H9 (cell line): ENCODE measurements at regions not wholly inside any gene's neighbourhood (a gene's known extent, or its start where the extent isn't known, plus 50 kb on each side); places are given as distances from the start of the nearest gene placed in this dataset.

Source experiments
- DNase-seq: peaks from one replicate; pipeline ENCODE4 v3.0.0-alpha.2; 2017
- H2AFZ ChIP-seq: one replicate; pipeline ENCODE4 v1.6.1; 2013; ENCODE audit warnings: mild to moderate bottlenecking, low read length, control low read depth, moderate library complexity
- H2AK5ac ChIP-seq: 2 replicates; pipeline ENCODE4 v1.6.1; 2013; ENCODE audit warnings: low read length, control low read depth, mixed read lengths; ENCODE audit not compliant: insufficient read length
- H2BK120ac ChIP-seq: one replicate; pipeline ENCODE4 v1.6.1; 2013; ENCODE audit warnings: low read depth, mild to moderate bottlenecking, low read length, control low read depth, inconsistent platforms; ENCODE audit not compliant: poor library complexity, severe bottlenecking
- H2BK12ac ChIP-seq: 2 replicates; pipeline ENCODE4 v1.6.1; 2013; ENCODE audit warnings: low read length, control low read depth, mixed read lengths, low read depth; ENCODE audit not compliant: insufficient read length
- H2BK15ac ChIP-seq: 2 replicates; pipeline ENCODE4 v1.6.1; 2013; ENCODE audit warnings: low read depth, low read length, control low read depth
- H2BK20ac ChIP-seq: one replicate; pipeline ENCODE4 v1.6.1; 2013; ENCODE audit warnings: low read depth, mild to moderate bottlenecking, low read length, control low read depth, inconsistent platforms; ENCODE audit not compliant: poor library complexity, severe bottlenecking
- H2BK5ac ChIP-seq: 2 replicates; pipeline ENCODE4 v1.6.1; 2013; ENCODE audit warnings: low read length, control low read depth, mixed read lengths; ENCODE audit not compliant: insufficient read length
- H3K14ac ChIP-seq: 2 replicates; pipeline ENCODE4 v1.6.1; 2013; ENCODE audit warnings: low read length, control low read depth; ENCODE audit not compliant: insufficient read depth
- H3K18ac ChIP-seq: 2 replicates; pipeline ENCODE4 v1.6.1; 2013; ENCODE audit warnings: low read depth, mild to moderate bottlenecking, mixed read lengths, low read length, control low read depth; ENCODE audit not compliant: insufficient read length
- H3K23ac ChIP-seq: 2 replicates; pipeline ENCODE4 v1.6.1; 2013; ENCODE audit warnings: low read length, control low read depth, mixed read lengths, low read depth; ENCODE audit not compliant: insufficient read length
- H3K23me2 ChIP-seq: 2 replicates; pipeline ENCODE4 v1.6.1; 2013; ENCODE audit warnings: low read depth, mild to moderate bottlenecking, mixed read lengths, low read length, control low read depth; ENCODE audit not compliant: insufficient read length, poor library complexity, severe bottlenecking
- H3K27ac ChIP-seq: 2 replicates; pipeline ENCODE4 v1.5.1; 2013; ENCODE audit warnings: low read length, control low read depth, mixed read lengths, low read depth; ENCODE audit not compliant: insufficient read length
- H3K27me3 ChIP-seq: 2 replicates; pipeline ENCODE4 v1.6.1; 2013; ENCODE audit warnings: low read length, control low read depth, inconsistent platforms; ENCODE audit not compliant: insufficient read depth
- H3K4ac ChIP-seq: 2 replicates; pipeline ENCODE4 v1.6.1; 2013; ENCODE audit warnings: low read depth, mild to moderate bottlenecking, control low read depth, inconsistent platforms, low read length, moderate library complexity
- H3K4me1 ChIP-seq: 2 replicates; pipeline ENCODE4 v1.6.1; 2013; ENCODE audit warnings: low read length, control low read depth, inconsistent platforms; ENCODE audit not compliant: insufficient read depth
- H3K4me2 ChIP-seq: 2 replicates; pipeline ENCODE4 v1.6.1; 2013; ENCODE audit warnings: low read length, control low read depth, mixed read lengths; ENCODE audit not compliant: insufficient read length, insufficient read depth
- H3K56ac ChIP-seq: 2 replicates; pipeline ENCODE4 v1.6.1; 2013; ENCODE audit warnings: low read depth, mild to moderate bottlenecking, mixed read lengths, low read length, control low read depth; ENCODE audit not compliant: insufficient read length
- H3K79me1 ChIP-seq: 2 replicates; pipeline ENCODE4 v1.6.1; 2013; ENCODE audit warnings: low read depth, mild to moderate bottlenecking, moderate library complexity, low read length, control low read depth, inconsistent platforms; ENCODE audit not compliant: insufficient read depth, poor library complexity, severe bottlenecking
- H3K79me2 ChIP-seq: 2 replicates; pipeline ENCODE4 v1.6.1; 2013; ENCODE audit warnings: low read length, control low read depth, inconsistent platforms; ENCODE audit not compliant: insufficient read depth
- H3K9ac ChIP-seq: 2 replicates; pipeline ENCODE4 v1.6.1; 2013; ENCODE audit warnings: low read length, control low read depth, mixed read lengths; ENCODE audit not compliant: insufficient read length; ENCODE audit errors: extremely low read depth
- H3K9me3 ChIP-seq: one replicate; pipeline ENCODE4 v1.6.1; 2013; ENCODE audit warnings: low read depth, low read length, inconsistent platforms; ENCODE audit not compliant: control insufficient read depth
- H3T11ph ChIP-seq: one replicate; pipeline ENCODE4 v1.6.1; 2013; ENCODE audit warnings: mild to moderate bottlenecking, low read length, control low read depth, inconsistent platforms
- H4K20me1 ChIP-seq: one replicate; pipeline ENCODE4 v1.6.1; 2013; ENCODE audit not compliant: control insufficient read depth, insufficient read length, insufficient read depth
- H4K5ac ChIP-seq: 2 replicates; pipeline ENCODE4 v1.6.1; 2013; ENCODE audit warnings: low read depth, mild to moderate bottlenecking, mixed read lengths, low read length, control low read depth; ENCODE audit not compliant: insufficient read length
- H4K8ac ChIP-seq: replicated peaks from 2 replicates; pipeline ENCODE4 v1.6.1; 2013; ENCODE audit warnings: low read length, control low read depth, mixed read lengths, low read depth; ENCODE audit not compliant: insufficient read length
- H4K91ac ChIP-seq: 2 replicates; pipeline ENCODE4 v1.6.1; 2013; ENCODE audit warnings: low read depth, mild to moderate bottlenecking, moderate library complexity, mixed read lengths, low read length, control low read depth; ENCODE audit not compliant: insufficient read length
- H3K27ac Mint-ChIP-seq, 3 experiments: 2 replicates in 2 of 3; 3 replicates in 1 of 3; pipeline ENCODE4 v1.8.0; 2020 to 2021; ENCODE audit warnings: mixed read lengths in 3 of 3, mild to moderate bottlenecking in 1 of 3, moderate library complexity in 1 of 3
- H3K27me3 Mint-ChIP-seq: 2 replicates; pipeline ENCODE4 v1.8.0; 2021; ENCODE audit warnings: low read depth, mild to moderate bottlenecking, moderate library complexity, mixed read lengths
- H3K36me3 Mint-ChIP-seq, 3 experiments: 2 replicates in 2 of 3; 3 replicates in 1 of 3; pipeline ENCODE4 v1.8.0; 2020 to 2021; ENCODE audit warnings: low read depth in 3 of 3, mixed read lengths in 3 of 3; ENCODE audit not compliant: insufficient read depth in 1 of 3
- H3K4me1 Mint-ChIP-seq, 2 experiments: 2 replicates each; pipeline ENCODE4 v1.8.0; 2020; ENCODE audit warnings: mixed read lengths in 2 of 2
- H3K4me3 Mint-ChIP-seq, 2 experiments: 2 replicates in 1 of 2; 3 replicates in 1 of 2; pipeline ENCODE4 v1.8.0; 2020 to 2021; ENCODE audit warnings: mild to moderate bottlenecking in 2 of 2, mixed read lengths in 2 of 2, moderate library complexity in 1 of 2
- H3K9me3 Mint-ChIP-seq, 2 experiments: 2 replicates in 1 of 2; 3 replicates in 1 of 2; pipeline ENCODE4 v1.8.0; 2020; ENCODE audit warnings: mild to moderate bottlenecking in 2 of 2, mixed read lengths in 2 of 2, moderate library complexity in 1 of 2
- CTCF ChIP-seq: fragments of 200-600 bp; sonication (generic); conservative IDR thresholded peaks from 3 replicates; pipeline ENCODE4 v1.8.0; 2021; ENCODE audit warnings: antibody characterized with exemption, mild to moderate bottlenecking
- WGBS: extraction: QIAGEN DNeasy Blood & Tissue Kit; methylation state at CpG from one replicate; pipeline ENCODE4 v1.1.7; 2013; ENCODE audit warnings: missing lambda C conversion rate, low lambda C conversion rate, mixed read lengths; ENCODE audit not compliant: insufficient read length; ENCODE audit errors: extremely low coverage; 5-methylcytosine and 5-hydroxymethylcytosine counted together

- H3K27ac Mint-ChIP-seq = no peak overlapping the region
- no peak overlapping the region for H2BK20ac ChIP-seq
- H3K18ac ChIP-seq = no peak overlapping the region
- no CpG with 5 or more reads among the region's 4 CpGs for WGBS
- no peak overlapping the region for H3K23ac ChIP-seq
- no peaks in the 10 kb centered on the region for H3K79me1 ChIP-seq
- no peak overlapping the region for H2BK120ac ChIP-seq
- H4K5ac ChIP-seq = no peak overlapping the region
- H3K9me3 Mint-ChIP-seq = no peaks in the 10 kb centered on the region; a peak in 1 of 5 replicates
- H3K9ac ChIP-seq = no peak overlapping the region
- no peak overlapping the region for H4K8ac ChIP-seq
- H3K27ac ChIP-seq = no peak overlapping the region
- no peak overlapping the region for H2BK15ac ChIP-seq
- H4K20me1 ChIP-seq = no peaks in the 10 kb centered on the region
- H3K4ac ChIP-seq = no peak overlapping the region
- no peak overlapping the region for H3K4me2 ChIP-seq
- no peaks in the 10 kb centered on the region; a peak in 1 of 7 replicates for H3K36me3 Mint-ChIP-seq
- no peak overlapping the region for H2AFZ ChIP-seq
- DNase-seq = no peak
- H2AK5ac ChIP-seq = no peak overlapping the region
- no peak for TF ChIP-seq CTCF
- no peak overlapping the region for H4K91ac ChIP-seq
- H2BK12ac ChIP-seq = no peak overlapping the region
- H3K4me1 ChIP-seq = 0 out of 2 replicates have a peak, but pooled peaks cover 3% of the 10 kb centered on the region
- H3T11ph ChIP-seq = no peak overlapping the region
- H3K14ac ChIP-seq = no peak overlapping the region
- no peak overlapping the region for H3K56ac ChIP-seq
- no peaks in the 10 kb centered on the region for H3K79me2 ChIP-seq
- H3K23me2 ChIP-seq = no peaks in the 10 kb centered on the region
- H2BK5ac ChIP-seq = no peak overlapping the region
- no peak overlapping the region for H3K4me3 Mint-ChIP-seq
- no peaks in the 10 kb centered on the region for H3K27me3 ChIP-seq
- H3K27me3 Mint-ChIP-seq = peaks cover 9% of the 10 kb centered on the region
- H3K9me3 ChIP-seq = no peaks in the 10 kb centered on the region
- H3K4me1 Mint-ChIP-seq = peaks cover 15 to 20% of the 10 kb centered on the region in 2 experiments
Measured at GRCh38 chr2:74779587-74780135, 54.3 kb upstream of the HK2 start.
